ENCODE measurements at regions not wholly inside any gene's neighbourhood (a gene's known extent, or its start where the extent isn't known, plus 50 kb on each side); places are given as distances from the start of the nearest gene placed in this dataset.
"Not testable (repeated sequence)": the region's sequence is repeated elsewhere in the genome, so short reads cannot be mapped to it uniquely, and the experiment has no call there.

GRCh38 chr14:86257973-86258372, 728.0 kb downstream of the FLRT2 start:
- intact Hi-C loops (cut with micrococcal nuclease): no loop called here
- no peak for DNase-seq
- no peak for ATAC-seq

- ATAC-seq: no peak
- no peak for DNase-seq
- intact Hi-C loops (cut with micrococcal nuclease): no loop called here
These were observed 713.2 kb downstream of the FLRT2 start for GRCh38 chr14:86243158-86243557.

GRCh38 chr14:86237733-86238132, 707.8 kb downstream of the FLRT2 start:
- intact Hi-C loops (cut with micrococcal nuclease): no loop called here
- DNase-seq (no peak), ATAC-seq (no peak)

- ATAC-seq: no peak
- intact Hi-C loops (cut with micrococcal nuclease): no loop called here
- DNase-seq: no peak
These were observed 691.8 kb downstream of the FLRT2 start for GRCh38 chr14:86221755-86222154.

- intact Hi-C loops (cut with micrococcal nuclease): no loop called here
- no peak for DNase-seq
- no peak for ATAC-seq
These were observed 691.1 kb downstream of the FLRT2 start for GRCh38 chr14:86221000-86221399.

- intact Hi-C loops (cut with micrococcal nuclease): no loop called here
- ATAC-seq: no peak
- DNase-seq: no peak
These were observed 687.6 kb downstream of the FLRT2 start for GRCh38 chr14:86217523-86217922.

- DNase-seq (no peak), ATAC-seq (no peak)
- intact Hi-C loops (cut with micrococcal nuclease): no loop called here
These were observed 673.9 kb downstream of the FLRT2 start for GRCh38 chr14:86203843-86204242.

- ATAC-seq (no peak), DNase-seq (no peak)
- intact Hi-C loops (cut with micrococcal nuclease): no loop called here
These were observed 666.5 kb downstream of the FLRT2 start for GRCh38 chr14:86196471-86196870.

GRCh38 chr14:86193756-86194155, 663.8 kb downstream of the FLRT2 start:
- no peak for ATAC-seq
- intact Hi-C loops (cut with micrococcal nuclease): no loop called here

GRCh38 chr14:86179980-86180379, 650.0 kb downstream of the FLRT2 start:
- no peak for DNase-seq
- intact Hi-C loops (cut with micrococcal nuclease): no loop called here
- no peak for ATAC-seq

More at GRCh38 chr14:86193756-86194155, 663.8 kb downstream of the FLRT2 start:
- no peak for DNase-seq

GRCh38 chr14:86168371-86168770, 638.4 kb downstream of the FLRT2 start:
- intact Hi-C loops (cut with micrococcal nuclease): no loop called here
- ATAC-seq: no peak

GRCh38 chr14:86166541-86166940, 636.6 kb downstream of the FLRT2 start:
- ATAC-seq: no peak
- intact Hi-C loops (cut with micrococcal nuclease): no loop called here
- no peak for DNase-seq

More at GRCh38 chr14:86168371-86168770, 638.4 kb downstream of the FLRT2 start:
- DNase-seq: no peak

- ATAC-seq: no peak
- intact Hi-C loops (cut with micrococcal nuclease): no loop called here
- DNase-seq: no peak
These were observed 623.5 kb downstream of the FLRT2 start for GRCh38 chr14:86153480-86153879.

GRCh38 chr14:86143248-86143647, 613.3 kb downstream of the FLRT2 start:
- DNase-seq (no peak), ATAC-seq (no peak)
- intact Hi-C loops (cut with micrococcal nuclease): no loop called here

GRCh38 chr14:86141966-86142365, 612.0 kb downstream of the FLRT2 start:
- ATAC-seq (no peak), DNase-seq (no peak)
- intact Hi-C loops (cut with micrococcal nuclease): no loop called here

GRCh38 chr14:86129426-86129825, 599.5 kb downstream of the FLRT2 start:
- ATAC-seq: no peak
- DNase-seq: no peak
- intact Hi-C loops (cut with micrococcal nuclease): no loop called here

GRCh38 chr14:86124328-86124727, 594.4 kb downstream of the FLRT2 start:
- DNase-seq (no peak), ATAC-seq (no peak)
- intact Hi-C loops (cut with micrococcal nuclease): no loop called here

- ATAC-seq (no peak), DNase-seq (no peak)
- intact Hi-C loops (cut with micrococcal nuclease): no loop called here
These were observed 586.0 kb downstream of the FLRT2 start for GRCh38 chr14:86115972-86116371.

GRCh38 chr14:86110871-86111270, 580.9 kb downstream of the FLRT2 start:
- intact Hi-C loops (cut with micrococcal nuclease); ATAC-seq; DNase-seq: not testable (repeated sequence)

GRCh38 chr14:86104691-86105265, 574.8 kb downstream of the FLRT2 start:
- DNase-seq (no peak), ATAC-seq (no peak)
- intact Hi-C loops (cut with micrococcal nuclease): no loop called here

GRCh38 chr14:86094512-86094911, 564.6 kb downstream of the FLRT2 start:
- ATAC-seq (no peak), DNase-seq (no peak)
- intact Hi-C loops (cut with micrococcal nuclease): no loop called here

- no peak for ATAC-seq
These were observed 561.9 kb downstream of the FLRT2 start for GRCh38 chr14:86091811-86092210.

More at GRCh38 chr14:86091811-86092210, 561.9 kb downstream of the FLRT2 start:
- intact Hi-C loops (cut with micrococcal nuclease): no loop called here
- DNase-seq: no peak
